ENCODE measurements at regions not wholly inside any gene's neighbourhood (a gene's known extent, or its start where the extent isn't known, plus 50 kb on each side); places are given as distances from the start of the nearest gene placed in this dataset.

GRCh38 chr9:88831713-88832407 lies 159.4 kb upstream of the S1PR3 start:
- Histone ChIP-seq H3K4ac (replicated peaks; ENCODE audit: insufficient read length, low read depth, low read length) (no peak overlapping the region), H4K8ac (ENCODE audit: extremely low read depth, insufficient read depth, low read length) (no peak overlapping the region), H2AFZ (ENCODE audit: low read length) (peak overlapping the region; percentile 16; the same call in 1 of the 2 replicates), H3K9me3 (ENCODE audit: insufficient read depth in 2 of 2, low read depth in 1 of 2, low read length in 1 of 2) (0 out of 4 replicates have a peak, but pooled peaks cover 0 to 4% of the 10 kb centered on the region in 2 experiments), H3K23me2 (ENCODE audit: low read depth, low read length) (no peaks in the 10 kb centered on the region), H4K5ac (ENCODE audit: insufficient read length, low read depth, low read length) (no peak overlapping the region), H2BK20ac (ENCODE audit: low read length) (no peak overlapping the region), H3K4me1 (replicated peaks in 1 of 4; ENCODE audit: control insufficient read depth in 3 of 4, insufficient read depth in 4 of 4, low read length in 3 of 4) (no peaks in the 10 kb centered on the region; a peak in 1 of 7 replicates), H3K23ac (ENCODE audit: insufficient read length) (no peak overlapping the region), H4K20me1 (replicated peaks in 1 of 2; ENCODE audit: control insufficient read depth in 1 of 2, insufficient read depth in 2 of 2, low read length in 2 of 2) (no peaks in the 10 kb centered on the region), H2BK120ac (replicated peaks; ENCODE audit: low read depth, low read length) (no peak overlapping the region), H2BK15ac (ENCODE audit: low read length) (0 out of 2 replicates have a peak overlapping the region, but pooled peaks have one; percentile 81), H3K4me3 (ENCODE audit: extremely low read depth in 1 of 4, insufficient read depth in 2 of 4, low read depth in 3 of 4, low read length in 4 of 4) (no peak overlapping the region), H4K91ac (replicated peaks; ENCODE audit: insufficient read length, low read length) (no peak overlapping the region), H3K79me2 (ENCODE audit: control insufficient read depth in 1 of 2, insufficient read depth in 2 of 2, low read length in 2 of 2) (no peaks in the 10 kb centered on the region), H3K18ac (ENCODE audit: extremely low read depth, low read length) (no peak overlapping the region), H2AK5ac (ENCODE audit: low read depth, low read length) (no peak overlapping the region), H2BK5ac (ENCODE audit: low read depth, low read length) (no peak overlapping the region), H3K14ac (ENCODE audit: insufficient read length) (no peak overlapping the region), H3K36me3 (ENCODE audit: control insufficient read depth in 2 of 4, insufficient read depth in 4 of 4, low read length in 3 of 4) (no peaks in the 10 kb centered on the region), H3K27ac (ENCODE audit: low read depth, low read length) (no peak overlapping the region), H3K79me1 (ENCODE audit: low read depth, low read length) (no peaks in the 10 kb centered on the region), H3K27me3 (replicated peaks in 1 of 4; ENCODE audit: control insufficient read depth in 3 of 4, extremely low read depth in 1 of 4, insufficient read depth in 3 of 4, low read length in 3 of 4) (no peaks in the 10 kb centered on the region), H3K9ac (replicated peaks in 1 of 4; ENCODE audit: extremely low read depth in 1 of 4, low read depth in 3 of 4, low read length in 3 of 4) (no peak overlapping the region), H3K56ac (replicated peaks; ENCODE audit: insufficient read length, low read depth, low read length) (no peak overlapping the region), H2BK12ac (ENCODE audit: low read depth, low read length) (no peak overlapping the region), H3K4me2 (ENCODE audit: insufficient read depth in 1 of 2, low read depth in 2 of 2, low read length in 2 of 2) (no peak overlapping the region)
- CTCF ChIA-PET (ENCODE audit: partially characterized antibody): no interaction called here
- no peak for FAIRE-seq
- WGBS, 2 experiments (ENCODE audit: extremely low coverage in 1 of 2, insufficient coverage in 1 of 2, insufficient read length in 1 of 2, insufficient replicate concordance in 2 of 2, low coverage in 1 of 2, low lambda C conversion rate in 2 of 2, missing lambda C conversion rate in 1 of 2): 85% methylated on average over 6 of the region's 6 CpGs; no CpG with 5 or more reads in 1 of the 2 experiments
- POLR2A ChIA-PET (ENCODE audit: partially characterized antibody): no interaction called here
- DNase-seq (ENCODE audit: low read depth in 1 of 2, low spot score in 2 of 2): no peak
- TF ChIP-seq RNF2 (IDR thresholded peaks at IDR 0.05; ENCODE audit: borderline replicate concordance, low read depth, low read length, missing control alignments, poor library complexity, severe bottlenecking) (no peak), JUN (IDR thresholded peaks at IDR 0.05; ENCODE audit: low read depth, low read length) (no peak), SP4 (IDR thresholded peaks at IDR 0.05; ENCODE audit: low read length) (no peak), NRF1 (IDR thresholded peaks at IDR 0.05; ENCODE audit: low read depth, low read length) (no peak), KDM4A (IDR thresholded peaks at IDR 0.05; ENCODE audit: low read depth, low read length, severe bottlenecking) (no peak), POU5F1 (IDR thresholded peaks at IDR 0.05; ENCODE audit: low read depth, low read length) (no peak), HDAC6 (IDR thresholded peaks at IDR 0.05; ENCODE audit: low read depth, low read length) (no peak), KDM5A (IDR thresholded peaks at IDR 0.05; ENCODE audit: low read length) (no peak), YY1 (IDR thresholded peaks at IDR 0.05; ENCODE audit: low read depth, low read length) (no peak), POLR2A (IDR thresholded peaks at IDR 0.05; ENCODE audit: control extremely low read depth in 1 of 2, low read depth in 2 of 2, low read length in 2 of 2) (no peak), EP300 (IDR thresholded peaks at IDR 0.05; ENCODE audit: borderline replicate concordance in 1 of 2, low read depth in 2 of 2, low read length in 2 of 2) (no peak)
- TF ChIP-seq, protein P1, sequence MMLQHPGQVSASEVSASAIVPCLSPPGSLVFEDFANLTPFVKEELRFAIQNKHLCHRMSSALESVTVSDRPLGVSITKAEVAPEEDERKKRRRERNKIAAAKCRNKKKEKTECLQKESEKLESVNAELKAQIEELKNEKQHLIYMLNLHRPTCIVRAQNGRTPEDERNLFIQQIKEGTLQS (IDR thresholded peaks at IDR 0.05; ENCODE audit: insufficient read depth, low read depth, low read length): no peak

Data from H1 (cell line).